Adrenal gland (tissue), 9 donors: ENCODE measurements at regions not wholly inside any gene's neighbourhood (a gene's known extent, or its start where the extent isn't known, plus 50 kb on each side); places are given as distances from the start of the nearest gene placed in this dataset.
A peak's percentile ranks its signal among the peaks of the same experiment; 100 is the strongest.

Experiments
- DNase-seq, 7 donors: peaks; one replicate each; pipeline ENCODE4 v3.0.0-alpha.2; 2019 to 2020
- H3K27ac ChIP-seq, 5 donors: fragments of 200-600 bp; sonication (generic) in 4 of 5; 1 replicate in 3 of 5; 2 replicates in 2 of 5; pipeline versions ENCODE4 v1.5.1 to v1.8.0; 2016 to 2020; ENCODE audit warnings: mild to moderate bottlenecking in 1 of 5
- H3K27me3 ChIP-seq: fragments of 200-600 bp; 2 replicates; pipeline ENCODE4 v1.8.0; 2021
- H3K36me3 ChIP-seq, 2 donors: fragments of 200-600 bp; replicated peaks in 1 of 2; 1 replicate in 1 of 2; 2 replicates in 1 of 2; pipeline versions ENCODE4 v1.5.1 to v1.8.0; 2018 to 2022
- H3K4me1 ChIP-seq, 2 donors: fragments of 200-600 bp; replicated peaks in 1 of 2; 1 replicate in 1 of 2; 2 replicates in 1 of 2; pipeline versions ENCODE4 v1.5.1 to v1.8.0; 2018 to 2021
- H3K4me3 ChIP-seq, 4 donors: fragments of 200-600 bp; sonication (generic) in 3 of 4; one replicate each; pipeline ENCODE4 v1.5.1; 2016 to 2018
- H3K9me3 ChIP-seq, 3 donors: fragments of 200-600 bp; sonication (generic) in 1 of 3; replicated peaks in 1 of 3; 1 replicate in 2 of 3; 2 replicates in 1 of 3; pipeline versions ENCODE4 v1.5.1 to v1.8.0; 2016 to 2021
- POLR2A ChIP-seq, 2 donors: fragments of 450-650 bp; IDR thresholded peaks; one replicate each; pipeline ENCODE4 v1.6.1; 2017; ENCODE audit warnings: antibody characterized with exemption in 2 of 2, mild to moderate bottlenecking in 2 of 2, moderate library complexity in 1 of 2
- WGBS, 4 donors: extraction: QIAGEN DNeasy Blood & Tissue Kit in 2 of 4; methylation state at CpG; one replicate each; pipeline versions ENCODE4 v1.1.5 to v1.1.7; 2013 to 2017; 5-methylcytosine and 5-hydroxymethylcytosine counted together
- intact Hi-C, 2 donors: fragments of 100-400 bp; cut with DNase I; formaldehyde crosslinking; loops; one replicate each; pipeline versions ENCODE4 v1.14.1 to v1.15.0; 2022 to 2023
- TF ChIP-seq, protein P1 (sequence below), 6 experiments: fragments of 450-650 bp in 4 of 6; fragments of 200-600 bp in 2 of 6; sonication (generic) in 1 of 6; IDR thresholded peaks; 1 replicate in 5 of 6; 2 replicates in 1 of 6; pipeline versions ENCODE4 v1.5.1 to v1.8.0; 2016 to 2021; ENCODE audit warnings: antibody characterized with exemption in 6 of 6, mild to moderate bottlenecking in 2 of 6, moderate library complexity in 1 of 6
- donor health status: healthy with polysubstance abuse.
- donor health status: Bipolar disorder and iron deficiency.
- donor health status: DM: yes; HTN: yes; CAD: no.
- donor health status: DM: no; HTN: no; CAD: no.
- donor health status: DM: no; HTN: no; CAD: no.

GRCh38 chr13:60969656-60970055 is 446.0 kb downstream of the PCDH20 start:
- intact Hi-C loops, result no loop called here
- no peak overlapping the region for H3K4me3 ChIP-seq
- WGBS, 4 donors, result 24 to 34% (median 28%) methylated on average over 2 of the region's 2 CpGs
- H3K27ac ChIP-seq, result no peak overlapping the region
- no peaks in the 10 kb centered on the region for H3K9me3 ChIP-seq
- TF ChIP-seq, protein P1, sequence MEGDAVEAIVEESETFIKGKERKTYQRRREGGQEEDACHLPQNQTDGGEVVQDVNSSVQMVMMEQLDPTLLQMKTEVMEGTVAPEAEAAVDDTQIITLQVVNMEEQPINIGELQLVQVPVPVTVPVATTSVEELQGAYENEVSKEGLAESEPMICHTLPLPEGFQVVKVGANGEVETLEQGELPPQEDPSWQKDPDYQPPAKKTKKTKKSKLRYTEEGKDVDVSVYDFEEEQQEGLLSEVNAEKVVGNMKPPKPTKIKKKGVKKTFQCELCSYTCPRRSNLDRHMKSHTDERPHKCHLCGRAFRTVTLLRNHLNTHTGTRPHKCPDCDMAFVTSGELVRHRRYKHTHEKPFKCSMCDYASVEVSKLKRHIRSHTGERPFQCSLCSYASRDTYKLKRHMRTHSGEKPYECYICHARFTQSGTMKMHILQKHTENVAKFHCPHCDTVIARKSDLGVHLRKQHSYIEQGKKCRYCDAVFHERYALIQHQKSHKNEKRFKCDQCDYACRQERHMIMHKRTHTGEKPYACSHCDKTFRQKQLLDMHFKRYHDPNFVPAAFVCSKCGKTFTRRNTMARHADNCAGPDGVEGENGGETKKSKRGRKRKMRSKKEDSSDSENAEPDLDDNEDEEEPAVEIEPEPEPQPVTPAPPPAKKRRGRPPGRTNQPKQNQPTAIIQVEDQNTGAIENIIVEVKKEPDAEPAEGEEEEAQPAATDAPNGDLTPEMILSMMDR (IDR thresholded peaks at IDR 0.05), result no peak
- TF ChIP-seq POLR2A (IDR thresholded peaks at IDR 0.05), result no peak
- DNase-seq, result no peak
- no peaks in the 10 kb centered on the region for H3K4me1 ChIP-seq
- H3K27me3 ChIP-seq, result no peaks in the 10 kb centered on the region
- no peaks in the 10 kb centered on the region for H3K36me3 ChIP-seq

GRCh38 chr13:60959427-60959826 is 456.2 kb downstream of the PCDH20 start:
- no peaks in the 10 kb centered on the region for H3K36me3 ChIP-seq
- 62 to 74% (median 73%) methylated on average over 2 of the region's 2 CpGs for WGBS, 4 donors
- intact Hi-C loops, result no loop called here
- H3K27me3 ChIP-seq, result no peaks in the 10 kb centered on the region
- no peaks in the 10 kb centered on the region for H3K4me1 ChIP-seq
- no peak overlapping the region for H3K27ac ChIP-seq
- DNase-seq, result no peak
- no peak overlapping the region for H3K4me3 ChIP-seq
- TF ChIP-seq, protein P1 (IDR thresholded peaks at IDR 0.05), result no peak
- TF ChIP-seq POLR2A (IDR thresholded peaks at IDR 0.05), result no peak
- H3K9me3 ChIP-seq, result no peaks in the 10 kb centered on the region

- Histone ChIP-seq H3K9me3 (no peaks in the 10 kb centered on the region), H3K27me3 (no peaks in the 10 kb centered on the region), H3K27ac (no peak overlapping the region), H3K4me3 (no peak overlapping the region), H3K4me1 (no peaks in the 10 kb centered on the region), H3K36me3 (no peaks in the 10 kb centered on the region)
- 32 to 48% (median 36%) methylated on average over 1 of the region's 1 CpG for WGBS, 4 donors
- no peak for DNase-seq
- TF ChIP-seq POLR2A (IDR thresholded peaks at IDR 0.05), result no peak
- TF ChIP-seq, protein P1 (IDR thresholded peaks at IDR 0.05), result no peak
- intact Hi-C loops, result no loop called here
Observed at GRCh38 chr13:60957816-60958215, 457.8 kb downstream of the PCDH20 start.

- H3K4me1 ChIP-seq, result no peaks in the 10 kb centered on the region
- TF ChIP-seq POLR2A (IDR thresholded peaks at IDR 0.05), result no peak
- TF ChIP-seq, protein P1 (IDR thresholded peaks at IDR 0.05), result no peak
- H3K27ac ChIP-seq, result no peak overlapping the region
- intact Hi-C loops, result no loop called here
- H3K27me3 ChIP-seq, result no peaks in the 10 kb centered on the region
- H3K4me3 ChIP-seq, result no peak overlapping the region
- WGBS, 4 donors, result 2 to 25% (median 12%) methylated on average over 1 of the region's 1 CpG
- H3K36me3 ChIP-seq, result no peaks in the 10 kb centered on the region
- no peaks in the 10 kb centered on the region for H3K9me3 ChIP-seq
- peak in 1 of 7 donors; percentile 17 for DNase-seq
Observed at GRCh38 chr13:60945396-60945795, 470.3 kb downstream of the PCDH20 start.
